Transverse colon (tissue), 4 donors: ENCODE measurements at regions not wholly inside any gene's neighbourhood (a gene's known extent, or its start where the extent isn't known, plus 50 kb on each side); places are given as distances from the start of the nearest gene placed in this dataset.
A peak's percentile ranks its signal among the peaks of the same experiment; 100 is the strongest.

Experiments
- DNase-seq: peaks from one replicate; pipeline ENCODE4 v3.0.0-alpha.2; 2019
- H3K27ac ChIP-seq, 4 donors: fragments of 200-600 bp; sonication (generic); 2 replicates each; pipeline ENCODE4 v1.5.1; 2016 to 2018; ENCODE audit warnings: inconsistent platforms in 4 of 4
- H3K27me3 ChIP-seq: fragments of 200-600 bp; sonication (generic); 2 replicates; pipeline ENCODE4 v1.5.1; 2017; ENCODE audit warnings: inconsistent platforms
- H3K36me3 ChIP-seq, 4 donors: fragments of 200-600 bp; sonication (generic); 2 replicates each; pipeline ENCODE4 v1.5.1; 2017 to 2019; ENCODE audit warnings: inconsistent platforms in 4 of 4
- H3K4me1 ChIP-seq, 4 donors: fragments of 200-600 bp; sonication (generic); 2 replicates each; pipeline ENCODE4 v1.5.1; 2017 to 2020; ENCODE audit warnings: inconsistent platforms in 4 of 4
- H3K4me3 ChIP-seq, 4 donors: fragments of 200-600 bp; sonication (generic); 1 replicate in 1 of 4; 2 replicates in 3 of 4; pipeline versions ENCODE4 v1.5.1 to v1.6.1; 2017 to 2019; ENCODE audit warnings: inconsistent platforms in 4 of 4
- H3K9me3 ChIP-seq, 2 donors: fragments of 200-600 bp; sonication (generic); 2 replicates each; pipeline ENCODE4 v1.5.1; 2017 to 2019; ENCODE audit warnings: inconsistent platforms in 2 of 2
- EP300 ChIP-seq: sonication (generic); formaldehyde crosslinking; IDR thresholded peaks from one replicate; pipeline ENCODE4 v1.6.1; 2017; ENCODE audit warnings: antibody characterized with exemption, low read depth
- POLR2A ChIP-seq: fragments of 450-650 bp; IDR thresholded peaks from one replicate; pipeline ENCODE4 v1.6.1; 2016; ENCODE audit warnings: antibody characterized with exemption, mild to moderate bottlenecking, moderate library complexity
- POLR2AphosphoS5 ChIP-seq, 3 donors: sonication (generic); formaldehyde crosslinking; IDR thresholded peaks; one replicate each; pipeline ENCODE4 v1.6.1; 2016; ENCODE audit warnings: antibody characterized with exemption in 3 of 3
- WGBS, 2 donors: methylation state at CpG; one replicate each; pipeline ENCODE4 v1.1.5; 2018; ENCODE audit warnings: low coverage in 1 of 2; 5-methylcytosine and 5-hydroxymethylcytosine counted together
- in situ Hi-C, 4 donors: fragments of 200-750 bp; cut with MboI; loops; one replicate each; pipeline versions ENCODE4 v1.15.0 to v1.15.1; 2017; ENCODE audit warnings: low sequenced_read_pairs in 3 of 4, low pct_ligation_motif_present in 1 of 4, low pct_unique_long_range_greater_than_20kb in 1 of 4
- intact Hi-C: fragments of 100-400 bp; cut with DNase I; formaldehyde crosslinking; loops from one replicate; pipeline ENCODE4 v1.15.1; 2023; ENCODE audit warnings: low total_unique reads
- TF ChIP-seq, protein P1 (sequence below), 5 experiments: fragments of 200-600 bp in 3 of 5; fragments of 450-650 bp in 2 of 5; sonication (generic) in 3 of 5; IDR thresholded peaks; 1 replicate in 2 of 5; 2 replicates in 3 of 5; pipeline ENCODE4 v1.5.1; 2016 to 2017; ENCODE audit warnings: antibody characterized with exemption in 5 of 5, inconsistent platforms in 3 of 5, mild to moderate bottlenecking in 2 of 5, moderate library complexity in 1 of 5

DNA sequence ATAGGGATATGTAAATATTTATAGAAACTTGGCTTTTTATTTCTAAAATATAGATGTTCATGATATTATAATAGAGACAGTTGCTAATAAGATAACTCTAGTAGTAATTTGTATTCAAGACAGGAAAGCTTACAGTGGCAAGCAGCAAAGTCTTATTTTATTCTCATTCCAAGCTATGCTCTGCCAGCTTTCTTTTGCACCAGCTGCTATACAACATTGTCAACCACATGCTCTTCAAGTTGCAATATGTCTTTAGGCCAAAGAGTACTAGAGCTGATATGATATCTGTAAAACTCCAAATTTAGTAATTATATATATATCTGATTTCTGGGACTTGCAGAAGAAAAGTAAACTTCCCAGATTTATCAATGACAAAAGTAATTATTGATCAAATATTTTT lies 350.1 kb downstream of the HGF start:
- H3K36me3 ChIP-seq, result no peaks in the 10 kb centered on the region
- no peak for DNase-seq
- in situ Hi-C loops, result no loop called here
- H3K27ac ChIP-seq, result no peak overlapping the region
- H3K4me3 ChIP-seq, result no peak overlapping the region
- peaks cover 0 to 4% (median 0%) of the 10 kb centered on the region in 4 donors for H3K4me1 ChIP-seq
- no peaks in the 10 kb centered on the region for H3K9me3 ChIP-seq
- intact Hi-C loops, result loop anchor here (5.0 kb wide), 1 partner anchor 792 kb away; no protein-coding TSS in a partner anchor
- H3K27me3 ChIP-seq, result no peaks in the 10 kb centered on the region
- TF ChIP-seq EP300 (no peak), POLR2AphosphoS5 (IDR thresholded peaks at IDR 0.05) (no peak), POLR2A (no peak)

DNA sequence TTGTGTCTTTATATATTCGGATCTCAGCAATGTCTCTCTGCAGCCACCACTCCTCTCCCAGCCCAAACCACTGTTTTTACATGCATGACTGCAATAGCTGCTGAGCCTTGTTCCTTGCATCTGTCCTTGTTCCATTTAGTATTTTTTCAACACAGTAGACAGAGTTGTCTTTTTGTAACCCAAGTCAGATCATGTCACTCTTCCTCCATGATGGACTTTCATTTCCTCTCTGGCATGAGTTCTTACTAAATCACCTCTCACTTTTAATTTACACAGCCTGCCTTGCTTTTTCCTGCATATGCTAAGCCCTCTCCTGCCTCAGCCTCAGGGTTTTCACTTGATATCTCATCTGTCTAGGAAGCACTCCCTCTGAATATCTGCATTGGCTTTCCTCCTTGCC lies 353.2 kb downstream of the HGF start:
- no peaks in the 10 kb centered on the region for H3K36me3 ChIP-seq
- no peaks in the 10 kb centered on the region for H3K9me3 ChIP-seq
- 76 to 100% methylated on average over 1 of the region's 1 CpG for WGBS, 2 donors
- H3K4me1 ChIP-seq, result peaks cover 0 to 8% (median 3%) of the 10 kb centered on the region in 4 donors
- no peak overlapping the region for H3K4me3 ChIP-seq
- no peak for DNase-seq
- in situ Hi-C loops, result no loop called here
- TF ChIP-seq POLR2A (no peak), POLR2AphosphoS5 (IDR thresholded peaks at IDR 0.05) (no peak), EP300 (no peak)
- TF ChIP-seq, protein P1, sequence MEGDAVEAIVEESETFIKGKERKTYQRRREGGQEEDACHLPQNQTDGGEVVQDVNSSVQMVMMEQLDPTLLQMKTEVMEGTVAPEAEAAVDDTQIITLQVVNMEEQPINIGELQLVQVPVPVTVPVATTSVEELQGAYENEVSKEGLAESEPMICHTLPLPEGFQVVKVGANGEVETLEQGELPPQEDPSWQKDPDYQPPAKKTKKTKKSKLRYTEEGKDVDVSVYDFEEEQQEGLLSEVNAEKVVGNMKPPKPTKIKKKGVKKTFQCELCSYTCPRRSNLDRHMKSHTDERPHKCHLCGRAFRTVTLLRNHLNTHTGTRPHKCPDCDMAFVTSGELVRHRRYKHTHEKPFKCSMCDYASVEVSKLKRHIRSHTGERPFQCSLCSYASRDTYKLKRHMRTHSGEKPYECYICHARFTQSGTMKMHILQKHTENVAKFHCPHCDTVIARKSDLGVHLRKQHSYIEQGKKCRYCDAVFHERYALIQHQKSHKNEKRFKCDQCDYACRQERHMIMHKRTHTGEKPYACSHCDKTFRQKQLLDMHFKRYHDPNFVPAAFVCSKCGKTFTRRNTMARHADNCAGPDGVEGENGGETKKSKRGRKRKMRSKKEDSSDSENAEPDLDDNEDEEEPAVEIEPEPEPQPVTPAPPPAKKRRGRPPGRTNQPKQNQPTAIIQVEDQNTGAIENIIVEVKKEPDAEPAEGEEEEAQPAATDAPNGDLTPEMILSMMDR (IDR thresholded peaks at IDR 0.05), result no peak
- no peaks in the 10 kb centered on the region for H3K27me3 ChIP-seq
- intact Hi-C loops, result no loop called here
- H3K27ac ChIP-seq, result no peak overlapping the region

DNA sequence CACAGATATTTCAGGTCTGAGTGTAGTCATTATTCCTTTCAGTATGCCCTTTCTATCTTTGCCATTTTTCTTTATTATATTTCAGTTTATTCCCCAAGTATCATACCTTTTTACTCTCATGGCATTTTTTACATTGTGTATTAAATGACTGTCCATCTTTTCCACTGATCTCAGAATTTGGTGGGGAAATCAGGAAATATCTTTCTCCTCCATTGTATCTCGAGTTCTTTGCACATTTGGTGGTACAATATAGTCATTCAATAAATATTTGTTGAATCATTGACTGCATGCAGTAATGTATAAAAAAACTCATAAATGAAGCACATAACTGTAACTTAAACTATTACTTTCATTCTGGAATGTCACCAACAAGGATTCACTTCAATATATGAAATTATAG lies 354.7 kb downstream of the HGF start:
- 56 to 58% methylated on average over 1 of the region's 1 CpG for WGBS, 2 donors
- no peak overlapping the region for H3K27ac ChIP-seq
- intact Hi-C loops (no loop called here), in situ Hi-C loops (no loop called here)
- no peaks in the 10 kb centered on the region for H3K9me3 ChIP-seq
- no peaks in the 10 kb centered on the region for H3K36me3 ChIP-seq
- no peak overlapping the region for H3K4me3 ChIP-seq
- H3K27me3 ChIP-seq, result no peaks in the 10 kb centered on the region
- DNase-seq, result no peak
- peaks cover 0 to 16% (median 6%) of the 10 kb centered on the region in 4 donors for H3K4me1 ChIP-seq
- TF ChIP-seq POLR2AphosphoS5 (IDR thresholded peaks at IDR 0.05) (no peak), POLR2A (no peak), EP300 (no peak)
- TF ChIP-seq, protein P1 (IDR thresholded peaks at IDR 0.05), result no peak

DNA sequence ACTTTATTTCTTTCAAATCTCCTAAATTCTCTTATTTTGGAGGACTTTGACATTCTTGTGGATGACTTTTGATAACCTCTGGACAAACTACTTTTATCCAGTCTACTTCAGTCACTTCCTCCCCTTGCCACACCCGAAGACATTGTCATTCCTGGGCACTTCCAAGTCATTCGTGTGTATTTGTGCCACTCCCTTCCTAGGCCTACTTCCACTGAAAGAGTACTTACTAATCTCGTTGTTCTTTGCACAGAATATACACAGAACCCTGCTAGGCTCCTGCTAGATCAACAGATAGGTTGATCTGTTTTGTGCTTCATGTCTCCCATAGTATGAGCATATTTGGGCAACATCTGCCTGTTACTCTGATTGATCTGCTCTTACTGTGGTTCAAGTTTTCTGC lies 355.4 kb downstream of the HGF start:
- H3K4me1 ChIP-seq, result peaks cover 0 to 19% (median 6%) of the 10 kb centered on the region in 4 donors
- WGBS, 2 donors, result 39 to 50% methylated on average over 2 to 3 of the region's 3 CpGs
- H3K27me3 ChIP-seq, result no peaks in the 10 kb centered on the region
- peak; percentile 25 for DNase-seq
- in situ Hi-C loops, result no loop called here
- intact Hi-C loops, result no loop called here
- H3K27ac ChIP-seq, result no peak overlapping the region
- no peaks in the 10 kb centered on the region for H3K9me3 ChIP-seq
- H3K36me3 ChIP-seq, result no peaks in the 10 kb centered on the region
- no peak overlapping the region for H3K4me3 ChIP-seq
- TF ChIP-seq POLR2A (no peak), EP300 (no peak), POLR2AphosphoS5 (IDR thresholded peaks at IDR 0.05) (no peak)
- TF ChIP-seq, protein P1 (IDR thresholded peaks at IDR 0.05), result no peak

DNA sequence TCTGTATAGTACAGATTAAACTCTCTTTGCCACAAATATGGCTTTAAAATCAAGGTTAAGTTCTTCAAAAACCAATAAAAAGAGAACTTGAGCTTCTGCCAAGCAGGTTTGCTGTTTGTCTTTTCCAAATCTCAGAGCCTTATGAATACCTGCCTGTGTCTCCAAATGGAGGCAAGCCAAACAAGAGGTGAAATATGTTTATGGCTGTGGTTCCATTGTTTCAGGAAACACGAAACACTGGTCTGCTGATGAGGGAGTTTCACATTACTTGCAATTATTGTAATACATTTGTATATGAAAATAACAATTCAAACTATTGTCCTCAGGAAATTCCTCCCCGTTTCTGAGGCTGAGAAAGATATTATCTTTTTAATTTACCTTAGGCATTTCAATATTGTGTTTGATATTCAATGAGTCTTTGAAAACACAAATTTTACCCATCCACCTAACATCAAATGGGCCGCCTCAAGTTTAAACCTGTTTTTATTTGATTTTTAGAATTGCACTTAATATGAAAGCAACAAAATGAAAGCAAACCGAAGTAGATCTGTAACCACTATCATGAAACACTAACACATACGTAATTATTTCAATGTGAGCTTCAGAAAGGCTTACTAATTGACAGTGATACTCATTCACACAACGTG lies 359.3 kb downstream of the HGF start:
- intact Hi-C loops, result no loop called here
- no peak overlapping the region for H3K4me3 ChIP-seq
- H3K27me3 ChIP-seq, result no peaks in the 10 kb centered on the region
- TF ChIP-seq POLR2AphosphoS5 (IDR thresholded peaks at IDR 0.05) (no peak), POLR2A (no peak), EP300 (no peak)
- TF ChIP-seq, protein P1 (IDR thresholded peaks at IDR 0.05), result no peak
- in situ Hi-C loops, result no loop called here
- H3K36me3 ChIP-seq, result no peaks in the 10 kb centered on the region
- DNase-seq, result no peak
- WGBS, 2 donors, result 36 to 47% methylated on average over 5 to 6 of the region's 6 CpGs
- H3K27ac ChIP-seq, result no peak overlapping the region
- peaks cover 0 to 19% (median 4%) of the 10 kb centered on the region in 4 donors for H3K4me1 ChIP-seq
- H3K9me3 ChIP-seq, result no peaks in the 10 kb centered on the region
